GM18508 (cell line): ENCODE measurements at regions not wholly inside any gene's neighbourhood (a gene's known extent, or its start where the extent isn't known, plus 50 kb on each side); places are given as distances from the start of the nearest gene placed in this dataset.
"Not testable (repeated sequence)": the region's sequence is repeated elsewhere in the genome, so short reads cannot be mapped to it uniquely, and the experiment has no call there.

ENCODE experiments used
- ATAC-seq: cut with Tn5 transposase; IDR thresholded peaks from one replicate; pipeline ENCODE4 v1.9.1; 2021; ENCODE audit warnings: moderate number of reproducible peaks; ENCODE audit not compliant: insufficient read depth, unreplicated experiment

GRCh38 chr21:35206141-35207125, 157.3 kb upstream of the RUNX1 start:
- ATAC-seq: no peak

GRCh38 chr21:35204850-35205541, 155.9 kb upstream of the RUNX1 start:
- no peak for ATAC-seq

- no peak for ATAC-seq
These were observed 155.0 kb upstream of the RUNX1 start for GRCh38 chr21:35204125-35204524.

GRCh38 chr21:35203093-35203977, 154.2 kb upstream of the RUNX1 start:
- no peak for ATAC-seq

GRCh38 chr21:35202431-35202830, 153.3 kb upstream of the RUNX1 start:
- ATAC-seq: no peak

- ATAC-seq: no peak
These were observed 152.7 kb upstream of the RUNX1 start for GRCh38 chr21:35201799-35202198.

GRCh38 chr21:35201288-35201687, 152.2 kb upstream of the RUNX1 start:
- ATAC-seq: no peak

- no peak for ATAC-seq
These were observed 150.6 kb upstream of the RUNX1 start for GRCh38 chr21:35199733-35200015.

GRCh38 chr21:35198982-35199732, 150.1 kb upstream of the RUNX1 start:
- ATAC-seq: no peak

- no peak for ATAC-seq
These were observed 149.5 kb upstream of the RUNX1 start for GRCh38 chr21:35198565-35198964.

- ATAC-seq: no peak
These were observed 148.9 kb upstream of the RUNX1 start for GRCh38 chr21:35197992-35198431.

GRCh38 chr21:35197191-35197590, 148.1 kb upstream of the RUNX1 start:
- no peak for ATAC-seq

GRCh38 chr21:35196128-35196527, 147.0 kb upstream of the RUNX1 start:
- no peak for ATAC-seq

GRCh38 chr21:35195232-35195631, 146.1 kb upstream of the RUNX1 start:
- no peak for ATAC-seq

GRCh38 chr21:35191754-35192153, 142.7 kb upstream of the RUNX1 start:
- ATAC-seq: no peak

- no peak for ATAC-seq
These were observed 142.0 kb upstream of the RUNX1 start for GRCh38 chr21:35191128-35191527.

- no peak for ATAC-seq
These were observed 141.1 kb upstream of the RUNX1 start for GRCh38 chr21:35190201-35190701.

GRCh38 chr21:35189077-35189863, 140.2 kb upstream of the RUNX1 start:
- ATAC-seq: peak; percentile 82

- ATAC-seq: not testable (repeated sequence)
These were observed 134.3 kb upstream of the RUNX1 start for GRCh38 chr21:35183389-35183788.
